Glutamatergic neuron (in vitro differentiated cells): ENCODE measurements at regions not wholly inside any gene's neighbourhood (a gene's known extent, or its start where the extent isn't known, plus 50 kb on each side); places are given as distances from the start of the nearest gene placed in this dataset.

Experiments
- DNase-seq: peaks from one replicate; pipeline ENCODE4 v3.0.0; 2022
- H3K27ac Mint-ChIP-seq: one replicate; pipeline ENCODE4 v1.8.0; 2020; ENCODE audit warnings: mild to moderate bottlenecking, mixed read lengths, inconsistent platforms; ENCODE audit not compliant: unreplicated experiment
- H3K27me3 Mint-ChIP-seq: one replicate; pipeline ENCODE4 v1.8.0; 2020; ENCODE audit warnings: mild to moderate bottlenecking, moderate library complexity, mixed read lengths, inconsistent platforms; ENCODE audit not compliant: unreplicated experiment
- H3K36me3 Mint-ChIP-seq: one replicate; pipeline ENCODE4 v1.8.0; 2020; ENCODE audit warnings: mild to moderate bottlenecking, mixed read lengths, inconsistent platforms; ENCODE audit not compliant: unreplicated experiment
- H3K4me1 Mint-ChIP-seq: one replicate; pipeline ENCODE4 v1.8.0; 2020; ENCODE audit warnings: mild to moderate bottlenecking, low read depth, mixed read lengths, inconsistent platforms; ENCODE audit not compliant: unreplicated experiment
- H3K4me3 Mint-ChIP-seq: one replicate; pipeline ENCODE4 v1.8.0; 2020; ENCODE audit warnings: mild to moderate bottlenecking, mixed read lengths, inconsistent platforms; ENCODE audit not compliant: unreplicated experiment
- H3K9me3 Mint-ChIP-seq: one replicate; pipeline ENCODE4 v1.8.0; 2020; ENCODE audit warnings: mild to moderate bottlenecking, moderate library complexity, mixed read lengths, inconsistent platforms; ENCODE audit not compliant: unreplicated experiment
- TF ChIP-seq, protein P1 (sequence below): fragments of 200-600 bp; sonication (generic); IDR thresholded peaks from one replicate; pipeline ENCODE4 v1.5.0; 2021; ENCODE audit not compliant: partially characterized antibody, unreplicated experiment

- H3K36me3 Mint-ChIP-seq = peaks cover 9% of the 10 kb centered on the region
- DNase-seq = no peak
- H3K27ac Mint-ChIP-seq = no peak overlapping the region
- peaks cover 3% of the 10 kb centered on the region for H3K27me3 Mint-ChIP-seq
- no peak overlapping the region for H3K4me3 Mint-ChIP-seq
- TF ChIP-seq, protein P1, sequence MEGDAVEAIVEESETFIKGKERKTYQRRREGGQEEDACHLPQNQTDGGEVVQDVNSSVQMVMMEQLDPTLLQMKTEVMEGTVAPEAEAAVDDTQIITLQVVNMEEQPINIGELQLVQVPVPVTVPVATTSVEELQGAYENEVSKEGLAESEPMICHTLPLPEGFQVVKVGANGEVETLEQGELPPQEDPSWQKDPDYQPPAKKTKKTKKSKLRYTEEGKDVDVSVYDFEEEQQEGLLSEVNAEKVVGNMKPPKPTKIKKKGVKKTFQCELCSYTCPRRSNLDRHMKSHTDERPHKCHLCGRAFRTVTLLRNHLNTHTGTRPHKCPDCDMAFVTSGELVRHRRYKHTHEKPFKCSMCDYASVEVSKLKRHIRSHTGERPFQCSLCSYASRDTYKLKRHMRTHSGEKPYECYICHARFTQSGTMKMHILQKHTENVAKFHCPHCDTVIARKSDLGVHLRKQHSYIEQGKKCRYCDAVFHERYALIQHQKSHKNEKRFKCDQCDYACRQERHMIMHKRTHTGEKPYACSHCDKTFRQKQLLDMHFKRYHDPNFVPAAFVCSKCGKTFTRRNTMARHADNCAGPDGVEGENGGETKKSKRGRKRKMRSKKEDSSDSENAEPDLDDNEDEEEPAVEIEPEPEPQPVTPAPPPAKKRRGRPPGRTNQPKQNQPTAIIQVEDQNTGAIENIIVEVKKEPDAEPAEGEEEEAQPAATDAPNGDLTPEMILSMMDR = no peak
- H3K9me3 Mint-ChIP-seq = peaks cover 8% of the 10 kb centered on the region
- peaks cover 2% of the 10 kb centered on the region for H3K4me1 Mint-ChIP-seq
These were observed 111.6 kb downstream of the SNX18 start for GRCh38 chr5:54629115-54629514.

DNA sequence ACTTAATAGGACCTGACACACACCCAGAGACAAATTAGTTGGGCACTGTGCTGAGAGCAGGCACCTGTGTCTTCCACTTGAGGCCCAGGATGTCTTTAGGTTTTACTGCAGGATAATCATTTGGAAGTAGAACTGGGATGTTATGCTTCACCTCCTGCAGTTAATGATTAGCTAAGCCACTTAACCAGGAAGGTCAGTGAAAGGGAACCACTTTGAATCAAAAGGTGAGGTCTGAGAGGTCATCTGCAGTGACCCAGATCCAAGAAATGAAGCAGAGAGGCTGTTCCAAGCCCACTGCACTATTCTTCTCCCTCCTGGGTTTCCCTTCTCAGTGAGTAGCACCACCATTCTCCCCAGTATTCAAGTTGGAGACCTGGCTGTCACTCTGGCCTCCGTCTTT is 110.5 kb downstream of the SNX18 start:
- peaks cover 4% of the 10 kb centered on the region for H3K27me3 Mint-ChIP-seq
- peaks cover 12% of the 10 kb centered on the region for H3K36me3 Mint-ChIP-seq
- peaks cover 2% of the 10 kb centered on the region for H3K4me1 Mint-ChIP-seq
- DNase-seq = no peak
- no peak overlapping the region for H3K27ac Mint-ChIP-seq
- TF ChIP-seq, protein P1 = no peak
- peaks cover 8% of the 10 kb centered on the region for H3K9me3 Mint-ChIP-seq
- no peak overlapping the region for H3K4me3 Mint-ChIP-seq

DNA sequence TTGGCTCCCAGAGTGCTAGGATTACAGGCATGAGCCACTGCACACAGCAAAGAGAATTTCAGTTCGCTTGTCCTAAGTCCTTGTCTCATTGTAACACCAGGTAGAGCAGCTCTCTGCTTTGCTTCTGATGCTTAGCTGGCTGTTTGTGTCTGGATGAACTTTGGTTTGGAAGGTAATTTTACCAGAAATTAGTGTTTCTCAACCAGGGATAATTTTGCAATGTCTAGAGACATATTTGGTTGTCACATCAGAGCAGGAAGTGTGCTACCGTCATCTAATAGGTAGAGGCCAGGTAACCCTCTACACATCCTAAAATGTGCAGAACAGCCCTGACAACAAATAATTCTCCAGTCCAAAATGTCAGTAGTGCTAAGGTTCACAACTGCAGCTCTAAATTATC is 108.8 kb downstream of the SNX18 start:
- no peak overlapping the region for H3K4me3 Mint-ChIP-seq

GRCh38 chr5:54624805-54625568 is 107.4 kb downstream of the SNX18 start:
- TF ChIP-seq, protein P1 = no peak
- peaks cover 4% of the 10 kb centered on the region for H3K4me1 Mint-ChIP-seq
- DNase-seq = no peak
- no peak overlapping the region for H3K4me3 Mint-ChIP-seq
- peaks cover 10% of the 10 kb centered on the region for H3K36me3 Mint-ChIP-seq
- peaks cover 4% of the 10 kb centered on the region for H3K27me3 Mint-ChIP-seq
- no peak overlapping the region for H3K27ac Mint-ChIP-seq
- H3K9me3 Mint-ChIP-seq = peaks cover 7% of the 10 kb centered on the region

More for the DNA sequence above, 108.8 kb downstream of the SNX18 start:
- no peak for DNase-seq
- Mint-ChIP-seq H3K27me3 (peaks cover 4% of the 10 kb centered on the region), H3K27ac (no peak overlapping the region), H3K4me1 (peaks cover 2% of the 10 kb centered on the region), H3K9me3 (peaks cover 8% of the 10 kb centered on the region), H3K36me3 (peaks cover 14% of the 10 kb centered on the region)
- TF ChIP-seq, protein P1 = no peak

GRCh38 chr5:54621709-54622108 is 104.2 kb downstream of the SNX18 start:
- TF ChIP-seq, protein P1 = no peak
- H3K36me3 Mint-ChIP-seq = peaks cover 4% of the 10 kb centered on the region
- H3K4me1 Mint-ChIP-seq = peaks cover 16% of the 10 kb centered on the region
- H3K27me3 Mint-ChIP-seq = peaks cover 1% of the 10 kb centered on the region
- no peak for DNase-seq
- H3K27ac Mint-ChIP-seq = no peak overlapping the region
- no peak overlapping the region for H3K4me3 Mint-ChIP-seq
- peaks cover 7% of the 10 kb centered on the region for H3K9me3 Mint-ChIP-seq
